ENCODE measurements at regions not wholly inside any gene's neighbourhood (a gene's known extent, or its start where the extent isn't known, plus 50 kb on each side); places are given as distances from the start of the nearest gene placed in this dataset.

DNA sequence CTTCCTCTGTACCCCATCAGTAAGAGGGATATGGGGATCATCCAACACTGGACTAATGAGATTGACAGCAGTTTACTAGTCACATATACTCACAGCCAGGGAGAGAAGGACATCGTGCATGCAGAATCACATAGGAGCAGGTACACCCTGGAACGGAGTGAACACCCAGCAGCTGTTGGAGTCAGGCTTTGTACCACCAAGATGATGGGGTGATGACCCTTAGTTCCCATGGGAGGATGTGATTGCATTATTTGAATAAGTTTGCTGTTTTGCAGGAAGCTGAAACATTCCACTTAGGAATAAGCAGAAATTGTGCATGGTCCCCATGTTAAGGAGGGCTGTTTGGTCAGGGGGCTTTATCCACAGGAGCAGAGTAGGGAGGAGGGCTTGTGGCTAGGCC is 482.7 kb upstream of the PDZRN3 start:
- Histone ChIP-seq H3K9me2 (ENCODE audit: insufficient read depth) (no peaks in the 10 kb centered on the region), H4K20me1 (ENCODE audit: insufficient read depth) (no peaks in the 10 kb centered on the region), H3K9me3 (ENCODE audit: insufficient read depth, low read depth) (no peaks in the 10 kb centered on the region), H3K79me2 (ENCODE audit: low read depth) (no peaks in the 10 kb centered on the region), H3K4me2 (no peak overlapping the region), H3K27me3 (ENCODE audit: insufficient read depth, low read depth) (no peaks in the 10 kb centered on the region), H3K4me1 (replicated peaks; ENCODE audit: insufficient read depth) (no peaks in the 10 kb centered on the region), H3K4me3 (no peak overlapping the region), H3K27ac (no peak overlapping the region), H3K36me3 (ENCODE audit: low read depth) (no peaks in the 10 kb centered on the region), H2AFZ (no peak overlapping the region), H3F3A (ENCODE audit: insufficient read depth, low read depth) (no peaks in the 10 kb centered on the region)
- TF ChIP-seq, protein P1, sequence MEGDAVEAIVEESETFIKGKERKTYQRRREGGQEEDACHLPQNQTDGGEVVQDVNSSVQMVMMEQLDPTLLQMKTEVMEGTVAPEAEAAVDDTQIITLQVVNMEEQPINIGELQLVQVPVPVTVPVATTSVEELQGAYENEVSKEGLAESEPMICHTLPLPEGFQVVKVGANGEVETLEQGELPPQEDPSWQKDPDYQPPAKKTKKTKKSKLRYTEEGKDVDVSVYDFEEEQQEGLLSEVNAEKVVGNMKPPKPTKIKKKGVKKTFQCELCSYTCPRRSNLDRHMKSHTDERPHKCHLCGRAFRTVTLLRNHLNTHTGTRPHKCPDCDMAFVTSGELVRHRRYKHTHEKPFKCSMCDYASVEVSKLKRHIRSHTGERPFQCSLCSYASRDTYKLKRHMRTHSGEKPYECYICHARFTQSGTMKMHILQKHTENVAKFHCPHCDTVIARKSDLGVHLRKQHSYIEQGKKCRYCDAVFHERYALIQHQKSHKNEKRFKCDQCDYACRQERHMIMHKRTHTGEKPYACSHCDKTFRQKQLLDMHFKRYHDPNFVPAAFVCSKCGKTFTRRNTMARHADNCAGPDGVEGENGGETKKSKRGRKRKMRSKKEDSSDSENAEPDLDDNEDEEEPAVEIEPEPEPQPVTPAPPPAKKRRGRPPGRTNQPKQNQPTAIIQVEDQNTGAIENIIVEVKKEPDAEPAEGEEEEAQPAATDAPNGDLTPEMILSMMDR (conservative IDR thresholded peaks at IDR 0.05), result no peak
- intact Hi-C loops (cut with micrococcal nuclease; ENCODE audit: unreplicated experiment), result no loop called here
- POLR2A ChIA-PET (ENCODE audit: unreplicated experiment), result no interaction called here
- DNase-seq, result no peak
- no TSS peak for BruUV-seq (replicated peaks)
- CTCF ChIA-PET, result no interaction called here

DNA sequence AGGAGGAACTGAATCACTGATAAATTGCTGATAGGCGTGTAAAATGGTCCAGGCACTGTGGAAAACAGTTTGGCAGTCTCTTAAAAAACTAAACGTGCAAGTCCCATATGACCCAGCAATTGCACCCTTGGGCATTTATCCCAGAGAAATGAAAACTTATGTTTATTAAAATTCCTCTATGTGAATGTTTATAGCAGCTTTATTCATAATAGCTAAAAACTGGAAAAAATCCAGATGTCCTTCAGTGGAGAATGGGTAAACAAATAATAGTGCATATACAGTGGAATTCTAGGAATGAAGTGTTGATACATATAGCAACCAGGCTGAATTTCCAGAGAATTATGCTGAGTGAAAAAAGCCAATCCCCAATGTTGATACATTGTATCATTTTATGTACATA is 482.2 kb upstream of the PDZRN3 start:
- no peaks in the 10 kb centered on the region for H3K9me2 ChIP-seq (ENCODE audit: insufficient read depth)
- no peaks in the 10 kb centered on the region for H3K4me1 ChIP-seq (replicated peaks; ENCODE audit: insufficient read depth)
- no peak overlapping the region for H3K4me3 ChIP-seq
- DNase-seq, result no peak
- no peaks in the 10 kb centered on the region for H3F3A ChIP-seq (ENCODE audit: insufficient read depth, low read depth)
- no peaks in the 10 kb centered on the region for H3K9me3 ChIP-seq (ENCODE audit: insufficient read depth, low read depth)
- no peaks in the 10 kb centered on the region for H3K79me2 ChIP-seq (ENCODE audit: low read depth)
- H3K36me3 ChIP-seq (ENCODE audit: low read depth), result no peaks in the 10 kb centered on the region
- H3K4me2 ChIP-seq, result no peak overlapping the region
- H3K27me3 ChIP-seq (ENCODE audit: insufficient read depth, low read depth), result no peaks in the 10 kb centered on the region
- ChIA-PET CTCF (no interaction called here), POLR2A (ENCODE audit: unreplicated experiment) (no interaction called here)
- H2AFZ ChIP-seq, result no peak overlapping the region
- no peaks in the 10 kb centered on the region for H4K20me1 ChIP-seq (ENCODE audit: insufficient read depth)
- BruUV-seq (replicated peaks), result no TSS peak
- intact Hi-C loops (cut with micrococcal nuclease; ENCODE audit: unreplicated experiment), result no loop called here
- no peak overlapping the region for H3K27ac ChIP-seq
- TF ChIP-seq, protein P1 (conservative IDR thresholded peaks at IDR 0.05), result no peak
- no peak for TF ChIP-seq EZH2 (IDR thresholded peaks at IDR 0.05; ENCODE audit: low read depth)

DNA sequence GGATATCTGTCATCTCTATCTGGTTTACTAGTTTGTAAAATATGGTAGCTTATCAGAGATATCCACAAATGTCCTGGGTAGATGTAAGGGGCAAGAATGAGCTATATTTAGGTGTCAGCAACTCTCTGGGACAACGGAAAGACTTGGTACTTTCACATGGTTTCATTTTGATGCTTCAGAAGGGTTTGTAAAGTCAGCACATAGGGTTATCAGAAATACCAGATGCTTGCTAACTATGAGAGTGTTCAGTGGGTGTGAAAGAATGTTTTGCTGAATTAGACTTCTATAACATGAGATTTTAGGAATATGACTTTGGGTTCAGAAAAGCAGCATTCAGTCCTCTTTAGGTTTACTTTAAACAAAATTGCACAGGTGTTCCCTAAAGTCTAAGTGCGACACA is 466.5 kb upstream of the PDZRN3 start:
- Histone ChIP-seq H3K27me3 (ENCODE audit: insufficient read depth, low read depth) (peaks cover 4% of the 10 kb centered on the region; the same call in 1 of the 2 replicates), H4K20me1 (ENCODE audit: insufficient read depth) (no peaks in the 10 kb centered on the region), H3K4me2 (no peak overlapping the region), H3K4me3 (no peak overlapping the region), H3K36me3 (ENCODE audit: low read depth) (no peaks in the 10 kb centered on the region), H3K9me3 (ENCODE audit: insufficient read depth, low read depth) (no peaks in the 10 kb centered on the region), H3F3A (ENCODE audit: insufficient read depth, low read depth) (no peaks in the 10 kb centered on the region), H3K9me2 (ENCODE audit: insufficient read depth) (no peaks in the 10 kb centered on the region), H3K79me2 (ENCODE audit: low read depth) (no peaks in the 10 kb centered on the region), H2AFZ (no peak overlapping the region), H3K4me1 (replicated peaks; ENCODE audit: insufficient read depth) (no peaks in the 10 kb centered on the region), H3K27ac (no peak overlapping the region)
- intact Hi-C loops (cut with micrococcal nuclease; ENCODE audit: unreplicated experiment), result no loop called here
- no TSS peak for BruUV-seq (replicated peaks)
- CTCF ChIA-PET, result no interaction called here
- DNase-seq, result no peak
- POLR2A ChIA-PET (ENCODE audit: unreplicated experiment), result no interaction called here
- TF ChIP-seq, protein P1 (conservative IDR thresholded peaks at IDR 0.05), result no peak
- no peak for TF ChIP-seq EZH2 (IDR thresholded peaks at IDR 0.05; ENCODE audit: low read depth)

Data from PC-9 (cell line).